GDM1 (cell line): ENCODE measurements at regions not wholly inside any gene's neighbourhood (a gene's known extent, or its start where the extent isn't known, plus 50 kb on each side); places are given as distances from the start of the nearest gene placed in this dataset.

Experiments used
- DNase-seq: peaks from one replicate; lab custom pipeline; 2025; lab: John Stamatoyannopoulos, UW

DNA sequence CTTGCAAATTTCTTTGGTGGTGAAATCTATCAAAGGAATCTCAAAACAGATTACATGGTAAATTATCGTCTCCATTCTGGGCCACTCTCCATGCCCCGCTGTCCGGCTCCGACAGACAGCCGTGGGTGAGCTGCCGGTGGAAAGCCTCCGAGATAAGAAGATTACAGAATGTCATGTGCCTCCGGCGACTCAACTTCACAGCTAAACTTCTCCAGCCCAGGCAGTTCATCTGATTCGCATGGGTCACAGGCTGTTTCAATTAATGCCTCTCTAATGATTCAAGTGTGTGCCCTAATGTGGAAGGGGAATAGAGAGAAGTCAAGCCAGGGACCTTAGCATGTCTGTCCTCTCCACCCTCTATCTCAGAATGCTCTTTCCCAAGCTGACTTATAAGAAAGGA, 520.8 kb upstream of the ZFHX3 start:
- DNase-seq = no peak

DNA sequence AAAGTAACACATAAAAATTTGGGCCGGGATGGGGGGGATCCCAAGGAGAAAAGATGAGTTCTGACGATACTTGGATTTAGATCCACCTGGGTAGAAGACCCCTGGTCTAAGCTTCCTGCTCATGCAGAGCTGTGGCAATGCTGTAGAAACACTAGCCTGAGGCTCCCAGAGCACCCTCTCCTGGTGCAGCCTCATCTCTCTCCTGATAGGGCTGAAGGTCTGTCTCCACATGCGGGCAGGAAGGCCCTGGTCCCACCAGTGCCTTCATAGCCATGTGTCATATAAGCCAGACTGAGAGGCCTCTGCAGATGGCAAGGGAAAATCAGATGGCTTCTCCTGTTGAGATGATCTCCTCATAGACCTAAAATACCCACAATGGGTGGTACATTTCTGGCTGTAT, 518.0 kb upstream of the ZFHX3 start:
- no peak for DNase-seq

DNA sequence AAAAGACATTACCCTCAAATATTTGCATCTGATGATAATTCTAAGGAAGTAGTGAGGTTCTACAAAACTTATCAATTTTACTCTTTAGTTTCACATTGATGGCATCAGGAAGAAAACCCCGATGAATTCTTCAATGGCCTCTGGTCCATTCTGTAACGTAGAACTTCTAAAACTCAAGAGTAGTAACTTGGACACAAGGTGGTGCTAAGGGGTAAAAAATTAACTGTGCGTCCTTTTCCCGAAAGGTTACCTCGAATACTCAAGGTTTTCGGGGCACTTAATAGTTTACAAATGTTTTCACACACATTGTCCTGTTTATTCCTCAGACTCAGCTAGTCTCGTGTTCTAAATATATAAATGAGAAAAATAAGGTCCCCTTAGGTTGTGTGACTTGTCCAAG, 517.3 kb upstream of the ZFHX3 start:
- no peak for DNase-seq

DNA sequence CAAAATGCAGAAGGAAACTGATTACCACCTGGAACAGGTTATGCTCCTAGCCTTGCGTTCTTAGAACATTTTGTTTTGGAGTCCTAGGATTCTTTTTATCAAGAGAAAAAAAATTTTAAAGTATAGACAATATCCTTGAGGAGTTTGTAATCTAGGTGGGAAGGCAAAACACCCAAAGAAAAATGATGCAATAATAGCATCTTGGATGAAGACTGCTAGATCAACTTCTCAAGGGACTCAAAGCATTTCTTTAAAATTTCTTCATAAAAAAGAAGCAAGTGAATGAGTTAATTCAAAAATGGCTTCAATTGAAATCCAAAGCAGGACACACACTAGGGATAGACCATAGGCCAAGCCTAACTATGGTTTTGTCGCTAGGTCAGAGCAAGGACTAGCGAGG, 515.8 kb upstream of the ZFHX3 start:
- DNase-seq = no peak

DNA sequence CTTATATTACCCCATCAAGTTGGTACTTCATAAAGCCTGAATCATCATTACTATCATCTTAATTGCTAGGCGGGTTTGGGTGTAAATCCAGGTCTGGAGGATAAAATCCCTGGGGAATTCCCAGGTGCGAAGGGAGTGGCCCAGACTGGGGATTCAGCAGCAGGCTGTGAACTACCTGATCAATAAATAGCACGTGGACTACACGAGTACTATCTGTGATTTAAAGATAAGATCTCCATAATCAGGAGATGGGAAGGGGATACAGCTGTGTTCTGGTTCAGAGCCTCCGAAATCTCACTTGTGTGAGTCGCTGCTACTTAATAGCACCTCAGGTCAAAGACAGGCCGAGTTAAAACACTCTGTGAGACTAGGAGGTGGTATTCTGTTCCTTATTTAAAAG, 512.6 kb upstream of the ZFHX3 start:
- no peak for DNase-seq

DNA sequence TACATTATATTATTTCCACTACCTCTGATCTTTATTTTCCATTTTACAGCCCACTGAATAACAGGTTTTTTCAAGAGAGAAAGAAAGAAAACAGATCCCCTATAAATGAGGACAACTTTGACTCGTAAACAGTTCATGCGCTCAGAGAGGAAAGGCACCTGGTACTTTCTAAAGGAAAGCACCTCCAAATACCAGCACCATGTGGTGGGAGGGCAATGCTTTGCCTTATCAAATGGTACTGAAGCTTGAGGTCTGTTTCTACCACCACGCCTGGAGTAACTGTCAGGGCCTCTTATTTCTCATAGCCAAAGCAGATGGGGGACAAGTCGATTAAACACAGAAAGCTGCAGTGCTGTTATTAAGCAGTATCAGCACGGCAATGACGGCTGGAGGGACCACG, 510.3 kb upstream of the ZFHX3 start:
- DNase-seq = no peak

DNA sequence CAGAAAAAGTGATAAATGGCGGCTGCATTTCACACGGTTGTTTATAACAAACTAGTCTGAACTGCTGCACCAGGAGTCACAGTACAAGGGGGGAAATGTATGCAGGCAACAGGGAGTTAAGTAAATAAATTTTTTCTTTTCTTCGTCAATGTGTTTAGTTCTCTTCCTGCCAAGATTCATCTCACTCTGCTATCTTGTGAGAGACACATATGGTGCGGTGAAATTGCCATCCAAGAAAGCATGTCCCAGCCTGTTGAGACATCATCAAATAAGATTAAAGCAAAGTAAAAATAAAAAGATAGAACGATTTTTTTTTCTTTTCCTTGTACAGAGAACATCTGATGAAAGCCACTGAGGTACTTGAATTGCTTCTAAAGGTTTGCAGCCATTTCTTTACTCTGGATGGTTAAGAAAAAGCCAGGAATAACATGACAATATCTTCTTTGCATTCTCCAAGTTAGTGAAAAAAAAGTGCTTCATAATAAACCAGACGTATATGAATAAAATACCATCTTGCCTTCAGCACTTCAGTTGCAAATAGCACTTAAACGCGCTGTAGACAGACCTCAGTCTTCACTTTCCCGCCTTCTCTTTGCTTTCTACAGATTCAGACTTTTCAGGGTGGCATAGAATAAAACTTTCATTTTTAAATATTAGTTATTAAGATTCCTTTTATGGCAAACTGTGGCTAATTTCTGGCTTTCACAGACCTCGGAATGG, 506.2 kb upstream of the ZFHX3 start:
- DNase-seq = no peak

DNA sequence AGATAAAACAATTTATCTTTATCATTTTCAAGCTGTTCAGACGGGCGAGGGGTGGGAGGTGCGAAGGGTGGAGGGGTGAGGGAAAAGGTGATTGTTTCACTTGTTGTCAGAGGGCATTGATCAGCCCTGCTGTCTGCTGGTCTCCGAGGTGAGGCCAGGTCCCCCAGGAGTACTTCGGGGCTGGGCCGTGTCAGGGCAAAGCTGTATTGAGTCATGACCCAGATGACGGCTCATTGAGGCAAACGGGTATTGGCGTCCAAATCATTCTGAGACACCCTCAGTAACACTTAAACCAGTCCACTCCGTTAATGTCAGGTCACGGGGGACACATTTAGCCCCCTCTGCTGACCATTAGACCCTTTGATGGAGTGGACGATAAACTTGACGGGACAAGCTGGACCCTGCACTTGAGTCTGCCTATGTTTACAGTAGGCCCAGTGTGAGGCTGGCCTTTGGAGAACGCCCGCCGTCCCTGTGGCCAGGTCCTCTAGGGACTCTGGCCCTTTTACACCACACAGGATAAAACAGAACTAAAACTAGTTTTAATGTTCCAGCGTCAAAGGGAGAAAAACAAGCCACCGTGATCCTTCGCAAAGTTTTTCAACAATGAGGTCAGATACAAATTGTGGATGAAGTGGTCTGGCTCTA, 502.2 kb upstream of the ZFHX3 start:
- no peak for DNase-seq

DNA sequence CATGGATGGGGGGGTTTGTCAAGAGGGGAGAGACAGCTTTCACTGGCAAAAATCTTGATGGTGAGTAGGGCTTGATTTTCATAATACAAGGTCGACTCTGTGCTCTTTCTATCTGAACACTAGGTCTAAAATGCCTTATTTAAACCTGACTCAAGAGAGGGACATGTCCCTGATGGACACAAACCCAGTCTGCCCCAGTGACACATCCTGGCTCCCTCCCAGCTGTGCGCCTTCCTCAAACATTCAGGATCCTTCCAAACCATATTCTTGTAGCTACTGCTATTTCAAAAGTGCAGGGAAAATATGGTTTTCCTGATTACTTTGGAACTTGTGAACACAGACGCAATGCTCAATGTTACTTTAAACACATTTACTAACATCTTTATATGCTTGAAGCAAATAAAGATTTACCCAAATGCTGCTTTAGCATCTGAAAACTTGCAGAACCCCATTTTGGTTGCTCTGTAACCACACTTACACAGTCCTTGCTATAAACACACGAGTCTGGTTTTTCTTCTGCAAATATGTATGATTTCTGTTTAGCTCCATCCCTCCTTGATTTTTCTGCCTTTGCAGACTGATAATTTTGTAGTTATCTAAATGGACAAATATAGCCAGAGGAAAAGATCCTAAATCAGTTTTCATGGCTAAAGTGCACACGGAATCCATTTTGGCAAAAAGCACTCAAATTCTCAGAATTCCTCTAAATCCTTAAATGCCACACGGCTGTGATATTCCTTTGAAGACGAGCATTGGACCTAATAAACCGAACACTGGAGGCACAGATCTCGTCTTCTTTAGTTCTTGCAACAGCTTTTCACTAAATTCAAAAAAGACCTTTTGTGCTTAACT, 499.9 kb upstream of the ZFHX3 start:
- DNase-seq = no peak

DNA sequence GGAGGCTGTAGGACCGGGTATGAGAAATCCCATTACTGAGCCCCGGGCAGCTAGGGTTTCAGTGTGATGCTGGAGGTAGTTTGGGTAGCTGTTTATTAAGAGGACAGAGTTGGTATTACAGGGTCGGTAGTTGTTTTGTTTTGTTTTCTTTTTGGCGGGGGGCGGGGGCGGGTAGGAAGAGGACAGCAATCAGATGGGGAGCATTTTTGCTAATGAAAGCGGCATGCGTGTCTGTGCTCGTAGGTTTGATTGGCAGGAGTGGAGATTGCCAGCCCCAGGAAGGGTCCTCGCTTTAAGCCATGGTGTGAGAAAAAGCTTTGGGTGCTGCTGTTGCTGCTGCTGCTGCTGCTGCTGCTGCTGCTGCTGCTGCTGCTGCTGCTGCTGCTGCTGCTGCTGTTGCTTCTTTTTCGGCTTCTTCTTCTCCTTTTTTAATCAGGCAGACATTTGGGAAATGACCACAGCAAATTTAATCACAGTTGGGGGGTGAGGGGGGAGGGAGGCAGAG, 498.5 kb upstream of the ZFHX3 start:
- no peak for DNase-seq

DNA sequence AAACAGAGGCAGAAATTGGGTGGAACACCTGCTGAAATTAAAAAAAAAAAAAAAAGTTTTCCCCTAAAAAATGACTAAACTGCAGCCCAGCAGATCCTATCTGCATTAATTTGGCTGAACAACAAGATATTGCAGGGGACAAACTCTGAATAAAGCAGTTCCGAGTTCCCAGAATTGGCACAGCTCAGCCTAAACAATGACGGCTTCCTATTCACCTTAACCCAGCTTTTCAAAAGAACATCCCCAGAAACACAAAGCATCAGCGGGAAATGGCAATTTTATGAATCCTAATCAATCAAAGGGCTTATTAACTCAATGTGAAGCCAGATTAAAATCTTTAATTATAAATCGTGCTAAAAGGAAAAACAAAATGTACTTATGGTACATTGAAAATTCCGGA, 497.8 kb upstream of the ZFHX3 start:
- no peak for DNase-seq

DNA sequence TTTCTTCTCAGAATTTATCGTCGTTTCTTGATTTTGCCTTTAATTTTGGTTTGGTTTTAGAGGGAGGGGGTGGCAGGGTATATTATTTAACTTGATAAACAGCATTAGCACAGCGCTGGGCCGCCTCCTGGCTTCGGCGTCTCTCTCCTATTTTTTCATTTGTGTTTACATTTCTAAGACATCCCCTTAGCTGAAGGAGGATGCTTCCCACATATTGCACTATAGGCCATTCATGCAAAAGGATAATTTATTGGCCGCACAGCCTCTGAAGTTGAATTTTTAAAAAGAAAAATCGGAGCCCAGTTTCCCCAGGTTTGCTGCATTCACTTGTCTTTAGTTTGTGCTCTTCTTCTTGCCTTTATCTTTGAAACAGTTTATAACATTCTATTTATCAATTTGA, 497.4 kb upstream of the ZFHX3 start:
- DNase-seq = no peak

DNA sequence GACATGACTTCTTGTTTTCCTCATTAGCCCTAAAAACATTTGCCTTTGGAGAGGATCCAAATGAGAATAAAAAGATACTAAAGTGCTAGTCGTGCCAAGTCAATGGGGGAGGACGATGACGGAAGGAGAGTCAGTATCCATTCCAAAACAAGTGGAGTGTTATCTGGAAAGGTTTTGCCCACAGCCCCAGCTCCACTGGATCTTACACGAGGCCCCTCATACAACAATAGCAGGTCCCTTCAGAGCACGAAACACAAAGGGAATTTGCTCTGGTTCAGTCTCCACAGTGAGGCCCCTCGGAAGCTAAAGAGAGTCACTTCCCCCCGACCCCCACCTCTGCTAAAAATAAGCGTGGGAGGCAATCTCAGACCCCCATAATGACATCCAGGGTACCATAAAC, 496.9 kb upstream of the ZFHX3 start:
- DNase-seq = no peak

DNA sequence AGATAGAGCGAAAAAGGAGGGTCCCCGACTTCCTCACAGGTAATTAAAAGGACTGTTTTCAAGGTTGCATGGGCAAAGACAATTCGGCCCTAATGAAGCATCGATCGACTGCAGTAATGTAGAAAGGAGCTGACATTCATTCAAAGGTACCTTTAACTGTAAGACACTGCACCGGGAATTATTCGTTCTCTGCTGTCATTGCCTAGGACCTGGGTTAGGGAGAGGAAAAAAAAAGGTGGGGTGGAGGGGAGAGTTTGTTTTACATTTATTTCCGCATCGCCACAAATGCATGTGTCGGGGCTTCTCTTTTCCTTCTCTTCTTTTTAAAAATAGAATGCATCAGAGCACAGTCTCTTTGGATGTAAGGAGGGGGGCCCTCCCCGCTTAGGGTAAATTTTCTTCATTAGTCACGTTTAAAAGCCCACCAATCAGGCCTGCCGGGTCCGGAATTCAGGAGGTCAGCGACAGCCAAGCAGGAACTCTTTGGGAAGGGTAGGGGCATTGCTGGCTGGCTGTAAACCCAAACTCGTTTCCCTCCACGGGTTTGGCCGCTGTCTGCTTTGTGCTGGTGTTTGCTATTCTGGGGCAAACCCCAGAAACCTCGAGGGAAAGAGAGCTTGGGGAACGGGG, 496.2 kb upstream of the ZFHX3 start:
- DNase-seq = no peak

DNA sequence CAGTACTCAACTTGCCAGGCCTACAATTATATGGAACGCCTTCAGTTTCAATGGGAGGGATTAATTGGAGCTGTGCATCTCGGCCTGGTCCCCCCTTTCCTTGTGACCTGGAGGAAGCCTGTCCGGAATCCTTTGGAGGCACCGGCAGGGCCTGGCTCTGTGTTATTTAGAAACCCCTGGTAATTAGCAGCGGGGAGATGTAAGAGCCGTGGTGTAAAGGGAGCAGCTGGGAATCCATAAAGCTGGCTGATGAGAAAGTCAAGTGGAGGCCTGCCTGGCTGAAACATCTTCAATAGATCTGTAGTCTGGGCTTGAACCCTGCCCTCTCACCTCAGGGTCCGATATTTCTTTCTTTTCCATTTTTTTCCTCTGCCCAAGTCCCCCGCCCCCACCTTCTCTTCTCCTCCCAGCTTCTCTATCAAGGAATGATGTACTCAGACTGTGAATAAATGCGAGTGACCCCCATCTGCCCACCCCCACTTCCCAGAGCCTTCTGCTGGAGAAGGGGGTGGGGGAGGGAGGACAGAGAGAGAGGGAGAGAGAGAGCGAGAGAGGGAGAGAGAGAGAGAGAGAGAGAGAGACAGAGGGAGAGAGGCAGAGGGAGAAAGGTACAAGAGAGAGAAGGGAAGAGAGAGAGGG, 495.5 kb upstream of the ZFHX3 start:
- no peak for DNase-seq

DNA sequence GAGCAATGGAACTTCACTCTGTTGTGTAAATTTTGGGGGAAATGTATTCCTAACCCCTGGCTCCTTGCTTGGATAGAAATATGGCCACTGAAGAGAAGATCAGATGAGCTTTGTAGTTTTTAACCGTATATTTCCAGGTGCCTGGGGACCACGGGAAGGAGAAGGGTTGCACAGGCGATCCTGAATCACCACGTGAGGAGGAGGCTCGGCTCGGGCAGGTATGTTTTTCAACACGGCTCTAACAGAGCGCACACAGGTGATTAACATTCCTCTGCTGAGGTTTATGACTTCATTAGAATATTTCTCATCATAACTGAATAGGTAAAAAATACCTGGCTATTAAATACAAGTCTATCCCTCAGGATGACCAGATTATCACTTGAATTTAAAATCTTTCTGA, 495.0 kb upstream of the ZFHX3 start:
- no peak for DNase-seq

DNA sequence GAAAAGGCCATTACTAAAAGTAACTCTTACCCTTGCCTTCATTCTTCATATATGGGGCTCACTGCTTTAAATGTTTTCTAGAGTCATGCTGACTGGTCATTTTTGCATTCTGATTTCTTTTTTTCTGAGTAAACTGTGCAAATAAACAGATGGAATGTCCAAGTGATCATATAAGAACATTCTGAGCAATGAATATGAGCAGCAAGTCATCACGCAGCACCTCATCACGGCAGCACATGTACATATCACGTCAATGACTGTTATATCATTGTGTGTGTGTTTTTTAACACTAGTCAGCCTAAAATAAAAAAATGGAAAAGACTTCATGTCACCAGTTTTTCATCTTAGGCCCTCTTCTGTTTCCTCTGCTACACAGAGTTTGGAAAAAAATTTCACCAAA, 490.0 kb upstream of the ZFHX3 start:
- no peak for DNase-seq

DNA sequence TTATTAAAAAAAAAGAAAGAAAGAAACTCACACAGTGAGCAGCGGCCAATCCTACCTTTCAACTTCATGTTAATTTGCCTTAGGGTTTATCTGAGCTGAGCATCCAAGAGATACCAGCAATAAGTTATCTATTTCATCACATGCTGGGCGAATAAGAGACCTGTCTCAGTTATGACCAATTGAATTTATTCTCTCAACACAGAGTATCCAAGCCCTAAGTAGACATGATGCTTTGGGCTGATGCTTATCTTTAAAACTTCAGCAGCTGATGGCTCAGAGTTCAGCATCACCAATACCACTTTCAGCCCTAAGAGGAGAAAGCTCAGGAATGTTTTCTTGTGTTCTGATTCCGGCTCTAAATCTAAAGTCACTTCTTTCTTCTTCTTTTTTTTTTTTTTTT, 489.0 kb upstream of the ZFHX3 start:
- no peak for DNase-seq

DNA sequence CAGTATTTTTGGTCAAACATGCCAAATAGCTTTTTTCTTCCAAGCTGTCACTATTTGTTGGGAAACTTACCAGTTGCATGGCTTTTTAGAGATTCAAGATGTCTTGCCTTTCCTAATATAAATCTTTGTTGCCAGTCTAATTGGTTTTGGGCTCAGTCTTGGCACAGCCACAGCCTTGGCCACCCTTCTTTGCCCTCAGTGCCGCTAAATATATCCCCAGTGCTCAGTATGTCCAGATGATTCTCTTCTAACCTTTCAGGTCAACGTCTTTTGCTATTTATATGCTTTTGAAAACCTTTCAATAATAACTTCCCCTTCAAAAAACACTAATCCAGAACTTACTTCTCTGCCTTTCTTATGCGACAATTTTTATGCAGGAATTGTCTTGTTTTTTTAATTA, 483.1 kb upstream of the ZFHX3 start:
- no peak for DNase-seq

DNA sequence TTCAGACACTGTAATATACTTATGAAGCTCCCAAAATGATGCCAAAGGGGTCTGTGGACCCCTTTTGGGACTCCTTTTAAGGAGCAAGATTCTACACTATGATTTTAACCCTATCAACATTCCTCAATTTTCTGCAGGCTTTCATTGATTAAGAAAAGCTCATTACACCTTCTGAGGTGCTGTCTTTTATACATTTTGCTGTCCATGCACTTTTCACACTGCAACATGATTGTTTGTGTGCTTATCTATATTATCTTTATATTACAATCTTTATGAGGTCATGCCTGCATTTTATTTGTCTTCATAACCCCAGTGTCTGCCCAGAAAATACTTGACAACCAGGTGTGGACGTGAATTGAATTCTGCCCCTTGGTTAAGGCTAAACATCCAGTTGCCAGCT, 482.6 kb upstream of the ZFHX3 start:
- no peak for DNase-seq

DNA sequence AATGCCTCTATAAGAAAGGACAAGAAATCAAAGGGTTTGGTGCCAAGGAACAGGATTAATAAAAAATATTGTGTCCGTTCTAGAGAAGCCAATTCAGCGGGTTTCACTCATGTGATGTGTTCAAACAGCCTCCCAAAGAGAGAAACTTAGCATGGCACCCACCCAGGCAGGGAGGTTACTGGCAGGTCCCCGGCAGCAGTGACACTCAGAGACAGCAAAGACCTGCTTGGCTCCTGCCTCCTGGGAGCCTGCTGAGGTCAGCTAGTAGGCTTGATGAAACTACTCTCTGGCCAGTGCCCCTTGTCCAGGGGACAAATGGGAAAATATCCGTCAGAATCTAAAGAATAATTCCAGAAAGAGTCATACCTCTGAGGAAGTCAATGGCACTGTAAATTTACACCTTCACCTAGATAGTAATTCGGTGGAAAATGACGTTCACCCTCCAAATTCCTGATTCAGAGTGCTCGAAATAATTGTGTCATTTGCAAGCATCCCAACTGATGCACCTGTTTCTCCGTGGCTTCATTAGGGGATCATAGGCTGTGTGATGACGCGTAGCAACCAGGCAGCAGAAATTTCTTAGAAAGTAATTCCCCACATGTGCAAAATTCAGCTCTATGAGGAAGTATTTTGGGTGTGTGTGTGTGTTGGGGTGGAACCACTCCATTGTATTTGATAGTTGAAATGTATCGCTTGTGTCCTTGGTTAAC, 481.5 kb upstream of the ZFHX3 start:
- no peak for DNase-seq
